ENCODE measurements at regions not wholly inside any gene's neighbourhood (a gene's known extent, or its start where the extent isn't known, plus 50 kb on each side); places are given as distances from the start of the nearest gene placed in this dataset.
"Not testable (repeated sequence)": the region's sequence is repeated elsewhere in the genome, so short reads cannot be mapped to it uniquely, and the experiment has no call there.

DNA sequence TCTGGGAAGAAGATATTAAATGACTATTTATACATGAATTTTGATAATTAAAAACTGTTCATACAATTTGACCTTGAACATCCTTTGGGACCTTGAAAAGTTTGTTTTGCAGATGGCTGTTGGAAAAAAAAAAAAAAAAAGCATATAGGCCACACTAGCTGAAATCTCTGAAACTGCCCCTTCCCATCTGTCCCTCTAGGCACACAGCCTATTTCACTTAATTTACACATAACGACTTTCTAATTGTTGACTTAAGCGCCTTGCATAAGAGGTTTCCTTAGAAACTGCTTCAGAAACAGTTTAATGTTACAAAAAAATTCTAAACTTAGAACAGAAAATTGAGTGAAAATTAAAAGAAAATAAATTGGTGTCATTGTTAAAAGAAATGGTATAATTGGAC, 131.0 kb downstream of the COX18 start:
- no peaks in the 10 kb centered on the region for H3K4me1 Mint-ChIP-seq

DNA sequence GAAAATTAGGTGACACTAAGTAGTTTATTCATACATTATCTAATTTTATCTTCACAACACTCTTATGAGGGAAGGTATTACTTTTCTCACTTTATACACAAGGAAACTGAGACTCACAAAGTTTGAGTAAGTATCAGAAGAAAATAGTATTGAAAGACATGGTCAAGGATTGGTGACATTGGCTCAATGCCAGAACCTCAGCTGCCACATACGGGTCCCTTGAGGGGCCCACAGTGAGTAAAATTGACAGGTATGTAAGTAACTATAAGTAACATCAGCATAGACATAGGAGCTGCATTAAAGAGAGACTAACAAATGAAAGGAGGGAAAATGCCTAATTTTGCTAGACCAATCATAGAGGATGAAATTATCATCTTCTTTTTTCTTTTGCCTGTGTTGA, 134.1 kb downstream of the COX18 start:
- H3K27me3 ChIP-seq (ENCODE audit: control insufficient read depth, insufficient read depth, low read length): no peaks in the 10 kb centered on the region
- Mint-ChIP-seq H3K27me3 (ENCODE audit: low read depth in 2 of 2) (no peaks in the 10 kb centered on the region), H3K36me3 (no peaks in the 10 kb centered on the region), H3K4me3 (no peak overlapping the region), H3K9me3 (peaks cover 0 to 3% of the 10 kb centered on the region in 2 donors), H3K4me1 (no peaks in the 10 kb centered on the region), H3K27ac (no peak overlapping the region)
- ATAC-seq (no peak), DNase-seq (no peak)
- no peaks in the 10 kb centered on the region for H3K9me3 ChIP-seq (ENCODE audit: control insufficient read depth, insufficient read depth, low read length)
- no peaks in the 10 kb centered on the region for H3K36me3 ChIP-seq (ENCODE audit: control insufficient read depth, insufficient read depth, low read length)
- intact Hi-C loops (cut with micrococcal nuclease): no loop called here
- H3K4me1 ChIP-seq (ENCODE audit: control insufficient read depth, insufficient read depth, low read length): no peaks in the 10 kb centered on the region
- TF ChIP-seq, protein P1, sequence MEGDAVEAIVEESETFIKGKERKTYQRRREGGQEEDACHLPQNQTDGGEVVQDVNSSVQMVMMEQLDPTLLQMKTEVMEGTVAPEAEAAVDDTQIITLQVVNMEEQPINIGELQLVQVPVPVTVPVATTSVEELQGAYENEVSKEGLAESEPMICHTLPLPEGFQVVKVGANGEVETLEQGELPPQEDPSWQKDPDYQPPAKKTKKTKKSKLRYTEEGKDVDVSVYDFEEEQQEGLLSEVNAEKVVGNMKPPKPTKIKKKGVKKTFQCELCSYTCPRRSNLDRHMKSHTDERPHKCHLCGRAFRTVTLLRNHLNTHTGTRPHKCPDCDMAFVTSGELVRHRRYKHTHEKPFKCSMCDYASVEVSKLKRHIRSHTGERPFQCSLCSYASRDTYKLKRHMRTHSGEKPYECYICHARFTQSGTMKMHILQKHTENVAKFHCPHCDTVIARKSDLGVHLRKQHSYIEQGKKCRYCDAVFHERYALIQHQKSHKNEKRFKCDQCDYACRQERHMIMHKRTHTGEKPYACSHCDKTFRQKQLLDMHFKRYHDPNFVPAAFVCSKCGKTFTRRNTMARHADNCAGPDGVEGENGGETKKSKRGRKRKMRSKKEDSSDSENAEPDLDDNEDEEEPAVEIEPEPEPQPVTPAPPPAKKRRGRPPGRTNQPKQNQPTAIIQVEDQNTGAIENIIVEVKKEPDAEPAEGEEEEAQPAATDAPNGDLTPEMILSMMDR (IDR thresholded peaks at IDR 0.05): no peak
- 83% methylated on average over 1 of the region's 1 CpG for WGBS (ENCODE audit: insufficient coverage)
- H3K27ac ChIP-seq (ENCODE audit: low read length): no peak overlapping the region
- no peak overlapping the region for H3K4me3 ChIP-seq (ENCODE audit: low read length)

More for the DNA sequence above, 131.0 kb downstream of the COX18 start:
- ATAC-seq (no peak), DNase-seq (no peak)
- TF ChIP-seq, protein P1 (IDR thresholded peaks at IDR 0.05): no peak
- H3K27ac ChIP-seq (ENCODE audit: low read length): no peak overlapping the region
- Mint-ChIP-seq H3K27me3 (ENCODE audit: low read depth in 2 of 2) (no peaks in the 10 kb centered on the region), H3K27ac (no peak overlapping the region), H3K36me3 (no peaks in the 10 kb centered on the region), H3K4me3 (no peak overlapping the region), H3K9me3 (peaks cover 0 to 3% of the 10 kb centered on the region in 2 donors)
- intact Hi-C loops (cut with micrococcal nuclease): no loop called here
- H3K27me3 ChIP-seq (ENCODE audit: control insufficient read depth, insufficient read depth, low read length): no peaks in the 10 kb centered on the region
- 100% methylated on average over 1 of the region's 2 CpGs for WGBS (ENCODE audit: insufficient coverage)
- no peaks in the 10 kb centered on the region for H3K36me3 ChIP-seq (ENCODE audit: control insufficient read depth, insufficient read depth, low read length)
- H3K4me1 ChIP-seq (ENCODE audit: control insufficient read depth, insufficient read depth, low read length): no peaks in the 10 kb centered on the region
- no peaks in the 10 kb centered on the region for H3K9me3 ChIP-seq (ENCODE audit: control insufficient read depth, insufficient read depth, low read length)
- H3K4me3 ChIP-seq (ENCODE audit: low read length): no peak overlapping the region

DNA sequence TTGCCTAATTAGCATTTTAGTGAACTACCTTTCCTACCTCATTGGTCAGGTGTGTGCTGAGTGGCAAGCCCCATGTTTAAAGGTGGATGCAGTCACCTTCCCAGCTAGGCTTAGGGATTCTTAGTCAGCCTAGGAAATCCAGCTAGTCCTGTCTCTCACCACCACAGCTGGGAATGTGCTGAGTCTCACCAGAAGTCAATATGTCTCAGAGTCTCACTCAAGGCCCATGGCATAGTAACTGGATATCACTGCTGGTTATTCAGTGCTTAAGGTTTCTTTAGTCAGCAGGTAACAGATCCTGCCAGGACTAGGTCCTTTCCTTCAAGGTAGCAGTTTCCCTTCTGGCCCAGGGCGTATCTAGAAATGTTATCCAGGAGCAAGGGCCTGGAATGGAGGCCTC, 136.5 kb downstream of the COX18 start:
- intact Hi-C loops (cut with micrococcal nuclease): no loop called here
- Mint-ChIP-seq H3K27me3 (ENCODE audit: low read depth in 2 of 2) (no peaks in the 10 kb centered on the region), H3K9me3 (peaks cover 0 to 3% of the 10 kb centered on the region in 2 donors), H3K4me1 (no peaks in the 10 kb centered on the region), H3K4me3 (no peak overlapping the region), H3K36me3 (no peaks in the 10 kb centered on the region), H3K27ac (no peak overlapping the region)
- Histone ChIP-seq H3K4me1 (ENCODE audit: control insufficient read depth, insufficient read depth, low read length) (no peaks in the 10 kb centered on the region), H3K27me3 (ENCODE audit: control insufficient read depth, insufficient read depth, low read length) (no peaks in the 10 kb centered on the region), H3K9me3 (ENCODE audit: control insufficient read depth, insufficient read depth, low read length) (no peaks in the 10 kb centered on the region), H3K4me3 (ENCODE audit: low read length) (no peak overlapping the region), H3K36me3 (ENCODE audit: control insufficient read depth, insufficient read depth, low read length) (no peaks in the 10 kb centered on the region), H3K27ac (ENCODE audit: low read length) (no peak overlapping the region)
- no peak for DNase-seq
- 89% methylated on average over 1 of the region's 1 CpG for WGBS (ENCODE audit: insufficient coverage)
- no peak for ATAC-seq
- TF ChIP-seq, protein P1 (IDR thresholded peaks at IDR 0.05): no peak

DNA sequence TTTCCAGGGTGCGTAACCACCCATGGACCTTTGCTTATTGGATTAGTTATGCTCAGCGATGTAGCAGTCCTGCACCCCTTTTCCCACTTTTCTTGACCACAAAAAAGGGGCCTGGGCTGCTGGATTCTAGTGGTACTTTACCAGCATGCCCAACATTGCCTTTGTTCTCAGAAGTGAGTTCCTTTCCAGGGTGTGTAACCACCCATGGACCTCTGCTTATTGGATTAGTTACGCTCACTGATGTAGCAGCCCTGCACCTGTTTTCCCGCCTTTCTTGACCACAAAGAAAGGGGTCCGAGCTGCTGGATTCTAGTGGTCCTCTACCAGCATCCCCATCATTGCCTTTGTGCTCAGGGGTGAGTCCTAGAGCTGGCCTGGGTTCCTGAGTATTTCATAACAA, 138.2 kb downstream of the COX18 start:
- Mint-ChIP-seq H3K36me3 (no peaks in the 10 kb centered on the region), H3K4me3 (no peak overlapping the region), H3K9me3 (peaks cover 0 to 6% of the 10 kb centered on the region in 2 donors), H3K27me3 (ENCODE audit: low read depth in 2 of 2) (no peaks in the 10 kb centered on the region), H3K27ac (no peak overlapping the region), H3K4me1 (no peaks in the 10 kb centered on the region)
- Histone ChIP-seq H3K27me3 (ENCODE audit: control insufficient read depth, insufficient read depth, low read length) (no peaks in the 10 kb centered on the region), H3K36me3 (ENCODE audit: control insufficient read depth, insufficient read depth, low read length) (no peaks in the 10 kb centered on the region), H3K4me3 (ENCODE audit: low read length) (no peak overlapping the region), H3K9me3 (ENCODE audit: control insufficient read depth, insufficient read depth, low read length) (no peaks in the 10 kb centered on the region), H3K4me1 (ENCODE audit: control insufficient read depth, insufficient read depth, low read length) (no peaks in the 10 kb centered on the region), H3K27ac (ENCODE audit: low read length) (no peak overlapping the region)
- TF ChIP-seq, protein P1 (IDR thresholded peaks at IDR 0.05): no peak
- 79% methylated on average over 5 of the region's 5 CpGs for WGBS (ENCODE audit: insufficient coverage)
- intact Hi-C loops (cut with micrococcal nuclease): no loop called here
- ATAC-seq: no peak
- no peak for DNase-seq

DNA sequence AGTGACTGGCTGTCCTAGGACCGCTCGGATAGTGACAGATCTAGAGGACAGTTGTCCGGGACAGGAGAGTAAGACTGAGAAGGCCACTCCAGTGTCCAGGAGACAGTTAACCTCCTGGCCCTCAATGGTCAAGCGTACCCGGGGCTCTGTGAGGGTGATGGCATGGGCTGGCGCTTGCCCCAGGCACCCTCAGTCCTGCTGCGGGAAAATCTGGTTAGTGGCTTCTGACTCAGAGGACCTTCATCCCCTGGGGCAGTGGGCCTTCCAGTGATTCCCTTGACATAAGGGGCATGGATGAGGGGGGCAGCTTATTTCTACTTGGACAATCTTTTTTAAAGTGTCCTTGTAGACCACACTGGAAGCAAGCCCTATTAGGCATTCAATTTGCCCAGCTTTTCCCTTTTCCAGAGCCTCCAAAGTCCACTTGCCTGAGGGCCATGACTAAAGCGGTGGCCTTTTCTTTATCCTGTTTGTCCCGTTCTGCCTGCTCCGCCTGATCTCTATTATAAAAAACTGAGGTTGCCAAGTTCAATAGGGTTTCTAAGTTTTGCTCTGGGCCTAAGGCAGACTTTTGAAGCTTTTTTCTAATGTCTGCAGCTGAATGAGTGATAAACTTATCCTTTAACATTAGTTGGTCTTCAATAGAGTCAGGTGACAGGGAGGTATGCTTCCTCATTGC, 139.8 kb downstream of the COX18 start:
- peaks cover 10% of the 10 kb centered on the region for H3K9me3 ChIP-seq (ENCODE audit: control insufficient read depth, insufficient read depth, low read length)
- intact Hi-C loops (cut with micrococcal nuclease); DNase-seq; H3K9me3 Mint-ChIP-seq; H3K4me1 ChIP-seq (ENCODE audit: control insufficient read depth, insufficient read depth, low read length); H3K4me1 Mint-ChIP-seq; H3K36me3 ChIP-seq (ENCODE audit: control insufficient read depth, insufficient read depth, low read length); H3K4me3 ChIP-seq (ENCODE audit: low read length); ATAC-seq; H3K27ac ChIP-seq (ENCODE audit: low read length); H3K27me3 Mint-ChIP-seq (ENCODE audit: low read depth in 2 of 2); H3K27ac Mint-ChIP-seq; H3K4me3 Mint-ChIP-seq; H3K36me3 Mint-ChIP-seq; H3K27me3 ChIP-seq (ENCODE audit: control insufficient read depth, insufficient read depth, low read length): not testable (repeated sequence)
- WGBS (ENCODE audit: insufficient coverage): 90% methylated on average over 10 of the region's 10 CpGs

Measured in natural killer cell (primary cell).